ENCODE measurements at regions not wholly inside any gene's neighbourhood (a gene's known extent, or its start where the extent isn't known, plus 50 kb on each side); places are given as distances from the start of the nearest gene placed in this dataset.

DNA sequence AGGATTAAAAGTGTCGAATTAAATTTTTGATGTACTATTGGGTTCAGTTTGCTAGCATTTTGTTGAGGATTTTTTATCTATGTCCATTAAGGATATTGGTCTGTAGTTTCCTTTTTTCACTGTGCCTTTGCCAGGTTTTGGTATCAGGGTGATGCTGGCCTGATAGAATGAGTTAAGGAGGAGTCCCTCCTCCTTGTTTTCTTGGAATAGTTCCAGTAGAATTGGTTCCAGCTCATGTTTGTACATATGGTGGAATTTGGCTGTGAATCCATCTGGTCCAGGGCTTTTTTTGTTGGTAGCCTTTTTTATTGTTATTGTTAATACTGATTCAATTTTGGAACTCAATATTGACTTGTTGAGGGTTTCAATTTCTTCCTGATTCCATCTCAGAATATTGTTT, 141.8 kb downstream of the SIM1 start:
- no peaks in the 10 kb centered on the region for H3K4me1 ChIP-seq (ENCODE audit: control insufficient read depth, insufficient read depth, low read length)
- no peak overlapping the region for H3K9ac ChIP-seq (ENCODE audit: low read length)
- no peaks in the 10 kb centered on the region for H3K9me3 ChIP-seq (ENCODE audit: control insufficient read depth, low read length)
- H3K4me3 ChIP-seq (ENCODE audit: low read length), result no peak overlapping the region
- H3K27me3 ChIP-seq (ENCODE audit: control insufficient read depth, insufficient read depth, low read length), result no peaks in the 10 kb centered on the region
- H3K36me3 ChIP-seq (ENCODE audit: control insufficient read depth, insufficient read depth, low read length), result no peaks in the 10 kb centered on the region

DNA sequence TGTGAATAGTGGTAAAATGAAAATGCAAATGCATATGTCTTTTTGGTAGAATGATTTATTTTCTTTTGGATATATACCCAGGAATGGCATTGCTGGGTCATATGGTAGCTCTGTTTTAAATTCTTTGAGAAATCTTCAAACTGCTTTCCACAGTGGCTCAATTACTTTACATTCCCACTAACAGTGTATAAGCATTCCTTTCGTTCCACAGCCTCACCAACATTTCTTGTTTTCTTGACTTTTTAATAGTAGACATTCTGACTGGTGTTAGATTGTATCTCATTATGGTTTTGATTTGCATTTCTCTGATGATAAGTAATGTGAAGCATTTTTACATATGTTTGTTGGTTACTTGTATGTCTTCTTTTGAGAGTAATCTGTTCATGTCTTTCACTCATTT, 144.0 kb downstream of the SIM1 start:
- Histone ChIP-seq H3K4me3 (ENCODE audit: low read length) (no peak overlapping the region), H3K36me3 (ENCODE audit: control insufficient read depth, insufficient read depth, low read length) (no peaks in the 10 kb centered on the region), H3K9me3 (ENCODE audit: control insufficient read depth, low read length) (no peaks in the 10 kb centered on the region), H3K4me1 (ENCODE audit: control insufficient read depth, insufficient read depth, low read length) (no peaks in the 10 kb centered on the region), H3K9ac (ENCODE audit: low read length) (no peak overlapping the region), H3K27me3 (ENCODE audit: control insufficient read depth, insufficient read depth, low read length) (no peaks in the 10 kb centered on the region)

DNA sequence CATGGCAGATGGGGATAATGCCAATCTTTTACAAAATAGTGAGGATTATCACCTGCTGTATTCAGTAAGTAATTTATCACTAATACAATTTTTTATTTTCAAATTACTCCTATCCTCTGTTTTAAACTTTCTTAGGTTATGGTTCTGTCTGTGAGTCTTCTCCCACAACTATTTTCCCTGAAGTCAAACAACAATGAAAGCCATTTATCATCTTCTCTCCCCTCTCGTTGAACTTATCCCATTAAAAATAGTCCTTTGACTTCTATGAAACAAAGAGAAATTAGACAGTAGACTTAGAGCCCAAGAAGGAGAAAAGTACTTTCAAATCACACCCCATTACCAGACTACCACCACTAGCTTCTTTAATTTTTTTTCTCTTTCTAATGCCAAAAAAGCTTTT, 147.7 kb downstream of the SIM1 start:
- H3K9ac ChIP-seq (ENCODE audit: low read length), result no peak overlapping the region
- no peaks in the 10 kb centered on the region for H3K9me3 ChIP-seq (ENCODE audit: control insufficient read depth, low read length)
- H3K27me3 ChIP-seq (ENCODE audit: control insufficient read depth, insufficient read depth, low read length), result no peaks in the 10 kb centered on the region
- H3K36me3 ChIP-seq (ENCODE audit: control insufficient read depth, insufficient read depth, low read length), result no peaks in the 10 kb centered on the region
- H3K4me3 ChIP-seq (ENCODE audit: low read length), result no peak overlapping the region
- no peaks in the 10 kb centered on the region for H3K4me1 ChIP-seq (ENCODE audit: control insufficient read depth, insufficient read depth, low read length)

DNA sequence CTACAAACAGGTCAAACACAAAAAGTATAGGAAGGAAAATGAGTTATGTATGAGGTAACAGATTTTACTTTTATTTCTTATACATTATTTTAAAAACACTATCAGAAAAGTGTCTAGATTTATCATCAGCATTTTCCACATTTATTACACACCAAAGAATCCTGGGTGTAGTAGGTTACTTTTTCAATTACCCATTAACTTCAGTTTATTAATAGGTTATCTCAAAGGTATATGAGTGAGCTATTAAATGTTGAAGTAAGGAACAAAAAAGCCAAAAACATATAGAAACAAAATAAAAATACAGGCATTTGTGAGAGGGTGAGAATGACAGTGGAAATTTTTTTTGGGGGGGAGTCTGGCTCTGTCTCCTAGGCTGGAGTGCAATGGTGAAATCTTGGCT, 150.5 kb downstream of the SIM1 start:
- Histone ChIP-seq H3K9me3 (ENCODE audit: control insufficient read depth, low read length) (no peaks in the 10 kb centered on the region), H3K9ac (ENCODE audit: low read length) (no peak overlapping the region), H3K4me1 (ENCODE audit: control insufficient read depth, insufficient read depth, low read length) (no peaks in the 10 kb centered on the region), H3K36me3 (ENCODE audit: control insufficient read depth, insufficient read depth, low read length) (no peaks in the 10 kb centered on the region), H3K27me3 (ENCODE audit: control insufficient read depth, insufficient read depth, low read length) (no peaks in the 10 kb centered on the region), H3K4me3 (ENCODE audit: low read length) (no peak overlapping the region)

DNA sequence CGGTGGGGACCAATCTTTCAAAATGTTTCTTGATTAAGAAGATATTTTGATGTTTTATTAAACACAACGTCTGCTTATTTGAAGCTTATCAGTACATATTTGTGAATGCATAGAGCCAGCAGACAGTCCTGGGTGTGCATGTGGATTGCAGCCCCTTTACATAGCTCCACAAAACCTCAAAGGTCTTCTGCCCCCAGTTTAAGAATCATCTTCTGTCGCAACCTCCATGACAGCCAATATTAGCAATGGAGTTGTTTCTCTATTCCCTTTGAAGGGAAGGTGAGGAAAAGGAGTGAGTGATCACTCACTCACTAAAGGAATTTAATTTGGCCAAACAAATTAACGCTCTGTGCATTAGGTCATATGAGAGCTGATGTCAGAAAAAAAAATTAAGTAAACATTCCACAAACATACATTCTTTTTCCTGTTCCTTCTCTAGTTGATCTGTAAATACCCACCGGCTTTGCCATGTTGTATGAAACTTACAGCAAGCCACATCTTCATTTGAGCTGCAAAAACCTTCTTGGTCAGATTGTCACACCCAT, 152.9 kb downstream of the SIM1 start:
- no peak overlapping the region for H3K9ac ChIP-seq (ENCODE audit: low read length)
- no peaks in the 10 kb centered on the region for H3K4me1 ChIP-seq (ENCODE audit: control insufficient read depth, insufficient read depth, low read length)
- no peaks in the 10 kb centered on the region for H3K9me3 ChIP-seq (ENCODE audit: control insufficient read depth, low read length)
- no peaks in the 10 kb centered on the region for H3K36me3 ChIP-seq (ENCODE audit: control insufficient read depth, insufficient read depth, low read length)
- no peak overlapping the region for H3K4me3 ChIP-seq (ENCODE audit: low read length)
- H3K27me3 ChIP-seq (ENCODE audit: control insufficient read depth, insufficient read depth, low read length), result no peaks in the 10 kb centered on the region

DNA sequence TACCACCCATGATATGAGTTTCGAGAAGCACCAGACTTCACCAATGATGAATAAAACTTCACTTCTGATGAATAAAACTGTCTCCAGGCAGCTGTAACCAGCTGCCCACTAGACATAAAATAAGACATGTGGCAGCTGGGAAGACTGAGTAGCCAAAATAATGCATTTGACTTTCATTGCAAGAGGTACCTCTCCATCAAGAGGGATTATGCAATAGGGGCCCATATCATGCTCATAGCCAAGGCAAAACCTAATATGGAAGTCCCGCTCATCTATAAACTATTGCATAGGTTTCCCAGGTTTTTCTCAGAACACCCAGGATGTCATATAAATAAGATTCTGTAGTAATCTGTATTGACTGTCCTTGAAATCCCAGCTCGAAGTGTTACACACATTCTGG, 155.5 kb downstream of the SIM1 start:
- no peak overlapping the region for H3K9ac ChIP-seq (ENCODE audit: low read length)
- H3K9me3 ChIP-seq (ENCODE audit: control insufficient read depth, low read length), result no peaks in the 10 kb centered on the region
- no peaks in the 10 kb centered on the region for H3K27me3 ChIP-seq (ENCODE audit: control insufficient read depth, insufficient read depth, low read length)
- H3K4me1 ChIP-seq (ENCODE audit: control insufficient read depth, insufficient read depth, low read length), result no peaks in the 10 kb centered on the region
- H3K36me3 ChIP-seq (ENCODE audit: control insufficient read depth, insufficient read depth, low read length), result no peaks in the 10 kb centered on the region
- no peak overlapping the region for H3K4me3 ChIP-seq (ENCODE audit: low read length)

DNA sequence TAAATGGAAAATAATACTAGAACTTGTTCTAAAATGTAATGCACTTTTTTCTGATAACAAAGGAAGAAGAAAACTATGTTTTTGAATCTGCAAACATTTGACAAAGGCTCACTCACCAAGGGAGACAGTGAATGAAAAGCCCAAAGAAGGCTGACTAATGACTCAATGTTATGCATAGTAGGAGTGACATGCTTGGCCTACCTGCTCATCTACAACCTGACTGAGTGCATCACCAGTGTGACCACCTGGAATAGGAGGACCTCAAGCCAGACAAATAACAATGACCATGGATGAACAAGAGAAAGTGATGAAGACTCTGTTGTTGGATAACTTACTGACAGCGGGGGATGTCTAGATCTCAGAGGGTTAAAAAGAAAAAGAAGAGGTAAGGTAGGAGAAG, 157.2 kb downstream of the SIM1 start:
- Histone ChIP-seq H3K9me3 (ENCODE audit: control insufficient read depth, low read length) (no peaks in the 10 kb centered on the region), H3K4me1 (ENCODE audit: control insufficient read depth, insufficient read depth, low read length) (no peaks in the 10 kb centered on the region), H3K9ac (ENCODE audit: low read length) (no peak overlapping the region), H3K36me3 (ENCODE audit: control insufficient read depth, insufficient read depth, low read length) (no peaks in the 10 kb centered on the region), H3K4me3 (ENCODE audit: low read length) (no peak overlapping the region), H3K27me3 (ENCODE audit: control insufficient read depth, insufficient read depth, low read length) (no peaks in the 10 kb centered on the region)

DNA sequence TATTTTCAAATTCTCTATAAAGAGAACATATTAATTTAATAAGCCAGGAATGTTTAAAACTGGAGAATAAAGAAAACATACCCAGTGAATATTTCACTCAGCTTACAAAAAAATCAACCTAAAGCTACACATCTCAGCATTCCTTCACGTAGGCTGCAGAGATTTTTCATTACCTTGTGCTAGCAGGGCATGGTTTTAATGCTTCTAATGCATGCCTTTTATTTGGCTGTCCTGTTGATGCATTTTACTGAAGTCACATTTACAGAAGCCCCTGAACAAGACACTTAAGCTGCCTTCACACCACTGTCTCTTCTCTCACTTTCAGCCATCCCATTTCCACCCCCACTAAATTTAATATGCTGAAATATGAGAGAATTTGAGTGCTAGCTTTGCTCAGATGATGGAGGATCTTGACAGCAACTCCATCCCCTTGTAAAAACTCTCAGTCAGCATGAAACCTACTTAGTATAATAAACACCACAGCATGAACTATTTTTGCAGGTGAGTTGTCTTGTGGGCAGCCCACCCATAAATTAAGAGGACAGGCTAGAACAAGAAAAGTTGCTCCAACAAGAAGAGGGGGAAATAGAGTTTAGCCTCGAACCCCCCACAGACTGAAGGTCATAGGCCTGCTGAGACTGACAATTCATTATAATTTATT, 159.4 kb downstream of the SIM1 start:
- H3K4me3 ChIP-seq (ENCODE audit: low read length), result no peak overlapping the region
- no peaks in the 10 kb centered on the region for H3K36me3 ChIP-seq (ENCODE audit: control insufficient read depth, insufficient read depth, low read length)
- H3K9ac ChIP-seq (ENCODE audit: low read length), result no peak overlapping the region
- no peaks in the 10 kb centered on the region for H3K4me1 ChIP-seq (ENCODE audit: control insufficient read depth, insufficient read depth, low read length)
- H3K9me3 ChIP-seq (ENCODE audit: control insufficient read depth, low read length), result no peaks in the 10 kb centered on the region
- no peaks in the 10 kb centered on the region for H3K27me3 ChIP-seq (ENCODE audit: control insufficient read depth, insufficient read depth, low read length)

DNA sequence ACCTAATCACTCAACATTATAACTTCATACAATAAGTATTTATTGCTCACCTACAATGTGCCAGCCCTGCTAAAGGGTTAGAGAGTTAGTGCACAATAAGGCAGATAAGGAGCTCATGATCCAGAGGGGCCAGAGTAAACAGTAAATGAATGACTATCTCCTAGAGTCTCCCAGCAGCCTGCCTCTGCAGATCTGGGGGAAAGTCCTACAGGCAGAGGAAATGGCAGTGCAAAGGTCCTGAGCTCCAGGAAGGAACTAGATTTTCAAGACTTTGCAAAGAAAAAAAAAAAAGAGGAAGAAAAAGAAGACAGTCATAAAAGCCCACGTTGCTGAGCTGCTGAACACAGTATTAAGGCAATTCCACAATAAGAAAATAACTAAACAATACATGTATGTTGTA, 160.1 kb downstream of the SIM1 start:
- Histone ChIP-seq H3K4me3 (ENCODE audit: low read length) (no peak overlapping the region), H3K9me3 (ENCODE audit: control insufficient read depth, low read length) (no peaks in the 10 kb centered on the region), H3K4me1 (ENCODE audit: control insufficient read depth, insufficient read depth, low read length) (no peaks in the 10 kb centered on the region), H3K27me3 (ENCODE audit: control insufficient read depth, insufficient read depth, low read length) (no peaks in the 10 kb centered on the region), H3K36me3 (ENCODE audit: control insufficient read depth, insufficient read depth, low read length) (no peaks in the 10 kb centered on the region), H3K9ac (ENCODE audit: low read length) (no peak overlapping the region)

DNA sequence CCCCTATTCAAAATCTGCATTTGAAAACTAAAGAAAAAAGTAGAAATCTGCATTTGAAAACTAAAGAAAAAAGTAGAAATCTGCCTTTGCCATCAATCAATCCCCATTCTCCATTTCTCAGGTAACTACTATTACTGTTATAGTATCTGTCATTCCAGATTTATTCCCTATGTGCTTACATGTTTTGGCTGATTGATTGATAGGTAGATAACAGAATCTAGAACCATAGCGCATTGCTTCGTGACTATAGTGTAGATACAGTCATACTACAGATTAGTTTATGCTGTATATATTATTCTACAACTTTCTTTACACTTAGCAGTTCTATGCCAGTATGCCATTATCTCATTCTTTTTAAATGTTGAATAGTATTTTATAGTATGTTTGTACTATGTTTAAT, 163.0 kb downstream of the SIM1 start:
- no peak overlapping the region for H3K9ac ChIP-seq (ENCODE audit: low read length)
- no peaks in the 10 kb centered on the region for H3K27me3 ChIP-seq (ENCODE audit: control insufficient read depth, insufficient read depth, low read length)
- H3K4me1 ChIP-seq (ENCODE audit: control insufficient read depth, insufficient read depth, low read length), result no peaks in the 10 kb centered on the region
- no peaks in the 10 kb centered on the region for H3K9me3 ChIP-seq (ENCODE audit: control insufficient read depth, low read length)
- H3K4me3 ChIP-seq (ENCODE audit: low read length), result no peak overlapping the region
- no peaks in the 10 kb centered on the region for H3K36me3 ChIP-seq (ENCODE audit: control insufficient read depth, insufficient read depth, low read length)

DNA sequence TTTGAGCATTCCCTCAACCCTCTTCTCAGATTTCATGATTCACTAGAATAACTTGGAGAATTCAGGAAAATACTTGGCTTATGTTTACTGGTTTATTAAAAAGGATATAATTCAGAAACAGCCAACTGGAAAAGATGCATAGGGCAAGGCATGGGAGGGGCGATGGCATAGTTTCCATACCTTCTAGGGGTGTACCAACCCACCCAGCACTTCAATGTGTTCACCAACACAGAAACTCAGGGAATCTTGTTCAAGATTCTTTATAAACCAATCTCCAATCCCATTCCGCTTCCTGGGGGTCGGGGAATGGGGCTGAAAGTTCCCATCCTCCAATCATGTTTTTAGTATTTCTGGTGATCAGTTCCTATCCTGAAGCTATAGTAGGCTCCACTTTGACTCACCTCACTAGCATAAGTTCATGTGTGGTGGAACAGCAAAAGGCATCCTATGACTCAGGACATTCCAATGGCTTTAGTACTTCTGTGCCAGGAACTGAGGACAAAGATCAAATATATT, 164.4 kb downstream of the SIM1 start:
- Histone ChIP-seq H3K9me3 (ENCODE audit: control insufficient read depth, low read length) (no peaks in the 10 kb centered on the region), H3K27me3 (ENCODE audit: control insufficient read depth, insufficient read depth, low read length) (no peaks in the 10 kb centered on the region), H3K4me3 (ENCODE audit: low read length) (no peak overlapping the region), H3K36me3 (ENCODE audit: control insufficient read depth, insufficient read depth, low read length) (no peaks in the 10 kb centered on the region), H3K9ac (ENCODE audit: low read length) (no peak overlapping the region), H3K4me1 (ENCODE audit: control insufficient read depth, insufficient read depth, low read length) (no peaks in the 10 kb centered on the region)

DNA sequence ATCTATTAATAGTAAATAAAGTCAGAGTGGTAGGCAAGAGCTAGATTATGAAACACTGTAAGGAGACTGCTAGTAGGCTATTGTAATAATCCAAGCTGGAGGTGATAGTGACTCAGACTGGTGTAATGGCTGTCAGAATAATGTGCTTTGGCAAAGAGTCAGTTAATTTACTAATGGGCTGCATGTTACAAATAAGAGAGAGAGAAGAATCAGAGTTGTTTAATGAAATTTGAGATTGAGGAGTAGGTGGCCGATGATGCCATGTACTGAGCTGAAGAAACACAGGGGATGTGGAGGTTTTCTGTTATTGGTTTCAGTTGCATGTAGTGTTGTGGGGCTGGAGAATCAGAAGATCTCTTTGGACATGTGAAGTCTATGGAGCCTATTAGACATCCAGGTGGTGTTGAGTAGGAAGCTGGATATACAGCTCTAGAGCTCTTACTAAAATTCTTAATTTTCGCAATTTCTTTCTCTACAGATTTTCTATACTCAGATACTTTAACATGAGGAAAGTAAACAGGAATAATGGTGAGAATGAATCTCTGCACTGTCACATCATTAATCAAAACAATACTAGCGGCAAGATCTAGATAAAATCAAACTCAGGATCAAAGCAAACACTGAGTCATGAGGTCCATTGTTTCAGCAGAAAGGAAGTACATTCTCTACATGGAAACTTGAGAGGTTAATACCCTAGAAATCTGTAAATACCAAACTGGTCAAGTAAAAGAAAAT, 167.7 kb downstream of the SIM1 start:
- Histone ChIP-seq H3K36me3 (ENCODE audit: control insufficient read depth, insufficient read depth, low read length) (no peaks in the 10 kb centered on the region), H3K4me3 (ENCODE audit: low read length) (no peak overlapping the region), H3K9ac (ENCODE audit: low read length) (no peak overlapping the region), H3K27me3 (ENCODE audit: control insufficient read depth, insufficient read depth, low read length) (no peaks in the 10 kb centered on the region), H3K9me3 (ENCODE audit: control insufficient read depth, low read length) (no peaks in the 10 kb centered on the region), H3K4me1 (ENCODE audit: control insufficient read depth, insufficient read depth, low read length) (no peaks in the 10 kb centered on the region)

All from mucosa of stomach (tissue), 1 donor.